HCT116 (cell line): ENCODE measurements at regions not wholly inside any gene's neighbourhood (a gene's known extent, or its start where the extent isn't known, plus 50 kb on each side); places are given as distances from the start of the nearest gene placed in this dataset.

Source experiments
- ATAC-seq: fragments of 200-7000 bp; cut with Tn5 transposase; 2 replicates; pipeline ENCODE4 v1.9.1; 2020; ENCODE audit warnings: mild to moderate bottlenecking, moderate library complexity
- BruUV-seq: library from RNA; stranded (reverse); fragments of 400-500 nt; replicated peaks from 2 replicates; lab custom pipeline; 2021; lab: Mats Ljungman, UMichigan
- CTCF ChIA-PET: fragments of 300-600 bp; sonication (Branson Sonifier 250); formaldehyde crosslinking; loops from one replicate; lab custom pipeline; 2021; ENCODE audit warnings: antibody characterized with exemption; lab: Charles Lee
- POLR2A ChIA-PET: fragments of 300-600, 350-600 bp; sonication (Branson Sonifier 250); formaldehyde crosslinking; loops from one replicate; lab custom pipeline; 2021; ENCODE audit warnings: antibody characterized with exemption; lab: Charles Lee
- RAD21 ChIA-PET, 2 experiments: fragments of 300-600 bp; sonication (Branson Sonifier 250); formaldehyde crosslinking; loops; one replicate each; lab custom pipeline; 2023; ENCODE audit warnings: low total read pairs in 2 of 2; ENCODE audit not compliant: uncharacterized antibody in 2 of 2, unreplicated experiment in 2 of 2, low non-redundant PET in 1 of 2; lab: Charles Lee
- DNase-seq: peaks from one replicate; pipeline ENCODE4 v3.0.0-alpha.2; 2010; ENCODE audit warnings: low read depth, low spot score
- H2AFZ ChIP-seq: fragments of 200-600 bp; shearing (Covaris generic), sonication (generic); 2 replicates; pipeline ENCODE4 v1.6.1; 2017; ENCODE audit warnings: low read depth, mixed run types, mixed read lengths, antibody characterized with exemption, low read length; ENCODE audit not compliant: poor library complexity, severe bottlenecking
- H3K27ac ChIP-seq: 2 replicates; pipeline ENCODE4 v1.5.1; 2012; ENCODE audit warnings: low read depth, low read length
- H3K27me3 ChIP-seq: fragments of 200-600 bp; sonication (generic); 2 replicates; pipeline ENCODE4 v1.6.1; 2016; ENCODE audit warnings: mixed run types, low read length, mixed read lengths; ENCODE audit not compliant: insufficient read depth
- H3K36me3 ChIP-seq, 2 experiments: fragments of 200-500 bp in 1 of 2; fragments of 200-600 bp in 1 of 2; sonication (Bioruptor generic) in 1 of 2; sonication (generic) in 1 of 2; 2 replicates each; pipeline versions ENCODE4 v1.5.1 to v1.6.1; 2014 to 2016; ENCODE audit warnings: low read length in 2 of 2, inconsistent platforms in 1 of 2, mixed read lengths in 1 of 2, mixed run types in 1 of 2; ENCODE audit not compliant: insufficient read depth in 2 of 2, control insufficient read depth in 1 of 2
- H3K4me1 ChIP-seq, 2 experiments: fragments of 200-600 bp in 1 of 2; sonication (generic) in 1 of 2; 2 replicates each; pipeline versions ENCODE4 v1.5.1 to v1.6.1; 2012 to 2017; ENCODE audit warnings: low read length in 2 of 2, inconsistent platforms in 1 of 2, mild to moderate bottlenecking in 1 of 2, mixed read lengths in 1 of 2, mixed run types in 1 of 2, moderate library complexity in 1 of 2; ENCODE audit not compliant: insufficient read depth in 2 of 2, control insufficient read depth in 1 of 2
- H3K4me2 ChIP-seq: fragments of 200-600 bp; sonication (generic); 2 replicates; pipeline ENCODE4 v1.6.1; 2017; ENCODE audit warnings: mixed run types, low read length, mixed read lengths
- H3K4me3 ChIP-seq, 2 experiments: fragments of 200-600 bp in 1 of 2; sonication (generic) in 1 of 2; replicated peaks in 1 of 2; 2 replicates each; pipeline ENCODE4 v1.5.1; 2011 to 2016; ENCODE audit warnings: low read length in 2 of 2, control low read depth in 1 of 2, low read depth in 1 of 2, mild to moderate bottlenecking in 1 of 2, mixed read lengths in 1 of 2, mixed run types in 1 of 2
- H3K79me2 ChIP-seq: fragments of 200-600 bp; sonication (generic); 2 replicates; pipeline ENCODE4 v1.6.1; 2017; ENCODE audit warnings: mild to moderate bottlenecking, mixed run types, low read length, moderate library complexity, mixed read lengths; ENCODE audit not compliant: insufficient read depth
- H3K9ac ChIP-seq: fragments of 200-600 bp; sonication (generic); 2 replicates; pipeline ENCODE4 v1.6.1; 2016; ENCODE audit warnings: low read length, mixed read lengths
- H3K9me2 ChIP-seq: fragments of 200-600 bp; sonication (generic), shearing (Covaris generic); 2 replicates; pipeline ENCODE4 v1.6.1; 2017; ENCODE audit warnings: mixed run types, mild to moderate bottlenecking, moderate library complexity; ENCODE audit not compliant: insufficient read depth
- H3K9me3 ChIP-seq, 2 experiments: fragments of 200-500 bp in 1 of 2; fragments of 200-600 bp in 1 of 2; sonication (Bioruptor generic) in 1 of 2; sonication (generic) in 1 of 2; 2 replicates each; pipeline ENCODE4 v1.6.1; 2014 to 2017; ENCODE audit warnings: low read length in 2 of 2, mixed read lengths in 2 of 2, inconsistent platforms in 1 of 2, low read depth in 1 of 2, mild to moderate bottlenecking in 1 of 2, mixed run types in 1 of 2, moderate library complexity in 1 of 2; ENCODE audit not compliant: control insufficient read depth in 1 of 2, insufficient read depth in 1 of 2
- H4K20me1 ChIP-seq: fragments of 200-600 bp; sonication (generic), shearing (Covaris generic); 2 replicates; pipeline ENCODE4 v1.6.1; 2017; ENCODE audit warnings: mixed run types, mild to moderate bottlenecking, moderate library complexity; ENCODE audit not compliant: insufficient read depth
- CBX3 ChIP-seq: IDR thresholded peaks from 2 replicates; pipeline ENCODE4 v1.6.1; 2012; ENCODE audit warnings: low read depth
- CEBPB ChIP-seq: IDR thresholded peaks from 2 replicates; pipeline ENCODE4 v1.6.1; 2012; ENCODE audit warnings: low read depth
- EGR1 ChIP-seq: IDR thresholded peaks from 2 replicates; pipeline ENCODE4 v1.6.1; 2012; ENCODE audit warnings: low read depth
- ELF1 ChIP-seq: IDR thresholded peaks from 2 replicates; pipeline ENCODE4 v1.6.1; 2012; ENCODE audit warnings: low read depth, borderline replicate concordance
- EZH2phosphoT487 ChIP-seq: fragments of 200-600 bp; IDR thresholded peaks from 2 replicates; pipeline ENCODE4 v1.6.1; 2018; ENCODE audit warnings: antibody characterized with exemption, borderline replicate concordance
- FOSL1 ChIP-seq: IDR thresholded peaks from 2 replicates; pipeline ENCODE4 v1.6.1; 2012; ENCODE audit warnings: low read depth
- JUND ChIP-seq: IDR thresholded peaks from 2 replicates; pipeline ENCODE4 v1.6.1; 2012
- POLR2AphosphoS5 ChIP-seq: IDR thresholded peaks from 2 replicates; pipeline ENCODE4 v1.6.1; 2011; ENCODE audit warnings: mild to moderate bottlenecking, low read depth, low read length, moderate library complexity
- RAD21 ChIP-seq: IDR thresholded peaks from 2 replicates; pipeline ENCODE4 v1.6.1; 2012; ENCODE audit warnings: low read depth, mild to moderate bottlenecking
- SIN3A ChIP-seq: IDR thresholded peaks from 2 replicates; pipeline ENCODE4 v1.6.1; 2012; ENCODE audit warnings: low read depth
- SP1 ChIP-seq: IDR thresholded peaks from 2 replicates; pipeline ENCODE4 v1.6.1; 2012; ENCODE audit warnings: low read depth
- SRF ChIP-seq: IDR thresholded peaks from 2 replicates; pipeline ENCODE4 v1.6.1; 2012; ENCODE audit warnings: low read depth
- TCF7L2 ChIP-seq: IDR thresholded peaks from 2 replicates; pipeline ENCODE4 v1.7.0; 2011; ENCODE audit warnings: borderline replicate concordance, inconsistent platforms; ENCODE audit not compliant: insufficient read depth, insufficient read length; ENCODE audit errors: extremely low read depth
- YY1 ChIP-seq: IDR thresholded peaks from 2 replicates; pipeline ENCODE4 v1.6.1; 2011; ENCODE audit warnings: low read length, low read depth, moderate library complexity, mild to moderate bottlenecking; ENCODE audit not compliant: insufficient replicate concordance; ENCODE audit errors: extremely low read depth
- ZFX ChIP-seq: fragments of 450-650 bp; IDR thresholded peaks from 2 replicates; pipeline ENCODE4 v1.6.1; 2017
- ZNF274 ChIP-seq: fragments of 200-500 bp; sonication (Bioruptor generic); IDR thresholded peaks from 2 replicates; pipeline ENCODE4 v1.6.1; 2014; ENCODE audit warnings: mild to moderate bottlenecking, low read depth, low read length, inconsistent platforms
- intact Hi-C: fragments of 100-400 bp; cut with micrococcal nuclease; formaldehyde crosslinking; loops from 2 replicates; pipeline ENCODE4 v1.10.0; 2022
- TF ChIP-seq, protein P1 (sequence below): IDR thresholded peaks from 2 replicates; pipeline ENCODE4 v1.6.1; 2011; ENCODE audit warnings: mild to moderate bottlenecking, low read length, moderate library complexity; ENCODE audit not compliant: insufficient replicate concordance; ENCODE audit errors: extremely low read depth
- TF ChIP-seq, protein P2 (sequence below): IDR thresholded peaks from 2 replicates; pipeline ENCODE4 v1.6.1; 2012
- TF ChIP-seq, protein P3 (sequence below), 3 experiments: fragments of 200-600 bp in 1 of 3; sonication (generic) in 1 of 3; IDR thresholded peaks in 2 of 3; conservative IDR thresholded peaks in 1 of 3; 2 replicates each; pipeline ENCODE4 v1.5.1; 2012 to 2017; ENCODE audit warnings: low read depth in 2 of 3, low read length in 2 of 3, antibody characterized with exemption in 1 of 3, borderline replicate concordance in 1 of 3, control low read depth in 1 of 3, mild to moderate bottlenecking in 1 of 3, mixed read lengths in 1 of 3, mixed run types in 1 of 3, moderate library complexity in 1 of 3; ENCODE audit not compliant: insufficient read depth in 1 of 3
- TF ChIP-seq, protein P4 (sequence below): IDR thresholded peaks from 2 replicates; pipeline ENCODE4 v1.6.1; 2012; ENCODE audit warnings: low read depth

DNA sequence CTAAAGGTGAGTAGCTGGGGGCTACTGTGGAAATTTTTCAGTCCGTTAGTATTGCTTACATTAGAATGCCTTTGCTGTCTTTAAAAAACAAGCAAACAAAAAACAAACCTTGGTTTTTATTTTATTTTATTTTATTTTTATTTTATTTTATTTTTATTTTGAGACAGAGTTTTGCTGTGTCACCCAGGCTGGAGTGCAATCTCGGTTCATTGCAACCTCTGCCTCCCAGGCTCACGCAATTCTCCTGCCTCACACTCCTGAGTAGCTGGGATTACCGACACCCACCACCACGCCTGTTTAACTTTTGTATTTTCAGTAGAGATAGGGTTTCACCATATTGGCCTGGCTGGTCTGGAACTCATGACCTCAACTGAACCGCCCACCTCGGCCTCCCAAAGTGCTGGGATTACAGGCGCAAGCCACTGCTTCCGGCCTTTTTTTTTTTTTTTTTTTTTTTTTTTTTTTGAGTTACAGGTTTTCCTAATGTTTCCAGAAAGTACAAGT is 732.6 kb downstream of the KCNJ3 start:
- Histone ChIP-seq H2AFZ (no peak overlapping the region), H3K4me3 (no peak overlapping the region), H4K20me1 (no peaks in the 10 kb centered on the region), H3K9ac (no peak overlapping the region), H3K27me3 (no peaks in the 10 kb centered on the region), H3K9me3 (no peaks in the 10 kb centered on the region), H3K36me3 (no peaks in the 10 kb centered on the region), H3K27ac (no peak overlapping the region), H3K9me2 (no peaks in the 10 kb centered on the region), H3K4me2 (no peak overlapping the region), H3K79me2 (no peaks in the 10 kb centered on the region), H3K4me1 (no peaks in the 10 kb centered on the region)
- DNase-seq, result no peak
- ATAC-seq, result no peak
- CTCF ChIA-PET, result no interaction called here
- TF ChIP-seq ZNF274, result no peak
- TF ChIP-seq TCF7L2, result no peak
- TF ChIP-seq, protein P1, sequence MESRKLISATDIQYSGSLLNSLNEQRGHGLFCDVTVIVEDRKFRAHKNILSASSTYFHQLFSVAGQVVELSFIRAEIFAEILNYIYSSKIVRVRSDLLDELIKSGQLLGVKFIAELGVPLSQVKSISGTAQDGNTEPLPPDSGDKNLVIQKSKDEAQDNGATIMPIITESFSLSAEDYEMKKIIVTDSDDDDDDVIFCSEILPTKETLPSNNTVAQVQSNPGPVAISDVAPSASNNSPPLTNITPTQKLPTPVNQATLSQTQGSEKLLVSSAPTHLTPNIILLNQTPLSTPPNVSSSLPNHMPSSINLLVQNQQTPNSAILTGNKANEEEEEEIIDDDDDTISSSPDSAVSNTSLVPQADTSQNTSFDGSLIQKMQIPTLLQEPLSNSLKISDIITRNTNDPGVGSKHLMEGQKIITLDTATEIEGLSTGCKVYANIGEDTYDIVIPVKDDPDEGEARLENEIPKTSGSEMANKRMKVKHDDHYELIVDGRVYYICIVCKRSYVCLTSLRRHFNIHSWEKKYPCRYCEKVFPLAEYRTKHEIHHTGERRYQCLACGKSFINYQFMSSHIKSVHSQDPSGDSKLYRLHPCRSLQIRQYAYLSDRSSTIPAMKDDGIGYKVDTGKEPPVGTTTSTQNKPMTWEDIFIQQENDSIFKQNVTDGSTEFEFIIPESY, result no peak
- TF ChIP-seq, protein P2, sequence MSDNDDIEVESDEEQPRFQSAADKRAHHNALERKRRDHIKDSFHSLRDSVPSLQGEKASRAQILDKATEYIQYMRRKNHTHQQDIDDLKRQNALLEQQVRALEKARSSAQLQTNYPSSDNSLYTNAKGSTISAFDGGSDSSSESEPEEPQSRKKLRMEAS, result no peak
- no peak for TF ChIP-seq EGR1
- TF ChIP-seq, protein P3, sequence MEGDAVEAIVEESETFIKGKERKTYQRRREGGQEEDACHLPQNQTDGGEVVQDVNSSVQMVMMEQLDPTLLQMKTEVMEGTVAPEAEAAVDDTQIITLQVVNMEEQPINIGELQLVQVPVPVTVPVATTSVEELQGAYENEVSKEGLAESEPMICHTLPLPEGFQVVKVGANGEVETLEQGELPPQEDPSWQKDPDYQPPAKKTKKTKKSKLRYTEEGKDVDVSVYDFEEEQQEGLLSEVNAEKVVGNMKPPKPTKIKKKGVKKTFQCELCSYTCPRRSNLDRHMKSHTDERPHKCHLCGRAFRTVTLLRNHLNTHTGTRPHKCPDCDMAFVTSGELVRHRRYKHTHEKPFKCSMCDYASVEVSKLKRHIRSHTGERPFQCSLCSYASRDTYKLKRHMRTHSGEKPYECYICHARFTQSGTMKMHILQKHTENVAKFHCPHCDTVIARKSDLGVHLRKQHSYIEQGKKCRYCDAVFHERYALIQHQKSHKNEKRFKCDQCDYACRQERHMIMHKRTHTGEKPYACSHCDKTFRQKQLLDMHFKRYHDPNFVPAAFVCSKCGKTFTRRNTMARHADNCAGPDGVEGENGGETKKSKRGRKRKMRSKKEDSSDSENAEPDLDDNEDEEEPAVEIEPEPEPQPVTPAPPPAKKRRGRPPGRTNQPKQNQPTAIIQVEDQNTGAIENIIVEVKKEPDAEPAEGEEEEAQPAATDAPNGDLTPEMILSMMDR (IDR thresholded peaks at IDR 0.05 in 2 of 3, conservative IDR thresholded peaks at IDR 0.05 in 1 of 3; ENCODE audit: borderline replicate concordance in 1 of 3, insufficient read depth in 1 of 3, low read depth in 2 of 3, low read length in 2 of 3), result no peak
- TF ChIP-seq YY1, result no peak
- no peak for TF ChIP-seq CBX3
- no peak for TF ChIP-seq SIN3A
- TF ChIP-seq RAD21, result no peak
- TF ChIP-seq JUND, result no peak
- TF ChIP-seq SP1, result no peak
- no peak for TF ChIP-seq FOSL1
- TF ChIP-seq CEBPB, result no peak
- TF ChIP-seq, protein P4, sequence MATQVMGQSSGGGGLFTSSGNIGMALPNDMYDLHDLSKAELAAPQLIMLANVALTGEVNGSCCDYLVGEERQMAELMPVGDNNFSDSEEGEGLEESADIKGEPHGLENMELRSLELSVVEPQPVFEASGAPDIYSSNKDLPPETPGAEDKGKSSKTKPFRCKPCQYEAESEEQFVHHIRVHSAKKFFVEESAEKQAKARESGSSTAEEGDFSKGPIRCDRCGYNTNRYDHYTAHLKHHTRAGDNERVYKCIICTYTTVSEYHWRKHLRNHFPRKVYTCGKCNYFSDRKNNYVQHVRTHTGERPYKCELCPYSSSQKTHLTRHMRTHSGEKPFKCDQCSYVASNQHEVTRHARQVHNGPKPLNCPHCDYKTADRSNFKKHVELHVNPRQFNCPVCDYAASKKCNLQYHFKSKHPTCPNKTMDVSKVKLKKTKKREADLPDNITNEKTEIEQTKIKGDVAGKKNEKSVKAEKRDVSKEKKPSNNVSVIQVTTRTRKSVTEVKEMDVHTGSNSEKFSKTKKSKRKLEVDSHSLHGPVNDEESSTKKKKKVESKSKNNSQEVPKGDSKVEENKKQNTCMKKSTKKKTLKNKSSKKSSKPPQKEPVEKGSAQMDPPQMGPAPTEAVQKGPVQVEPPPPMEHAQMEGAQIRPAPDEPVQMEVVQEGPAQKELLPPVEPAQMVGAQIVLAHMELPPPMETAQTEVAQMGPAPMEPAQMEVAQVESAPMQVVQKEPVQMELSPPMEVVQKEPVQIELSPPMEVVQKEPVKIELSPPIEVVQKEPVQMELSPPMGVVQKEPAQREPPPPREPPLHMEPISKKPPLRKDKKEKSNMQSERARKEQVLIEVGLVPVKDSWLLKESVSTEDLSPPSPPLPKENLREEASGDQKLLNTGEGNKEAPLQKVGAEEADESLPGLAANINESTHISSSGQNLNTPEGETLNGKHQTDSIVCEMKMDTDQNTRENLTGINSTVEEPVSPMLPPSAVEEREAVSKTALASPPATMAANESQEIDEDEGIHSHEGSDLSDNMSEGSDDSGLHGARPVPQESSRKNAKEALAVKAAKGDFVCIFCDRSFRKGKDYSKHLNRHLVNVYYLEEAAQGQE, result no peak
- no peak for TF ChIP-seq ZFX
- TF ChIP-seq SRF, result no peak
- TF ChIP-seq POLR2AphosphoS5, result no peak
- no peak for TF ChIP-seq ELF1
- TF ChIP-seq EZH2phosphoT487, result no peak
- BruUV-seq, result no TSS peak
- RAD21 ChIA-PET, result no interaction called here
- POLR2A ChIA-PET, result no interaction called here
- intact Hi-C loops, result no loop called here
